ENCODE measurements at regions not wholly inside any gene's neighbourhood (a gene's known extent, or its start where the extent isn't known, plus 50 kb on each side); places are given as distances from the start of the nearest gene placed in this dataset.

DNA sequence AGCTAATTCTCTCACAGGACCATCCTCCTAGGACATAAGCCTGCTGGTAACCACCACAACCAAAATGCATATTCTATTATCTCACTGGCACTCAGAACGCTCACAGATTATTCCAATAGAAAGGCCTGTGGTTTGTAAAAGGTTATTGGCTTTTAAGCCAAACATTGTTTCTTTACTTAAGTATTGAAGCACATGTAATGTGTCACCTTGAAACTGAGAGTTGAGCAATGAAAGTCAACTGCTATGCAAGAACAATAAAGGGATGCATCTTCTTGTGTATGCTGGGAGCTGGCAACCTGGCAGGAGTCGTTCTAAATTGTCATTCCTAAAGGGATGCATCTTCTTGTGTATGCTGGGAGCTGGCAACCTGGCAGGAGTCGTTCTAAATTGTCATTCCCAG lies 298.6 kb upstream of the DNAJC19 start:
- no peak overlapping the region for H3K27ac ChIP-seq (ENCODE audit: low read length)
- H3K4me2 ChIP-seq (ENCODE audit: low read length): no peak overlapping the region
- no peak overlapping the region for H2AFZ ChIP-seq (ENCODE audit: low read depth, low read length)
- H3K9ac ChIP-seq (ENCODE audit: low read length): no peak overlapping the region
- no peak overlapping the region for H3K4me3 ChIP-seq (ENCODE audit: low read length)
- no peaks in the 10 kb centered on the region for H4K20me1 ChIP-seq (ENCODE audit: insufficient read depth)
- H3K79me2 ChIP-seq (replicated peaks; ENCODE audit: insufficient read depth, low read length): peaks cover 2% of the 10 kb centered on the region
- TF ChIP-seq MXI1 (conservative IDR thresholded peaks at IDR 0.05; ENCODE audit: poor library complexity, severe bottlenecking): peak; percentile 21
- TF ChIP-seq POLR2AphosphoS5 (IDR thresholded peaks at IDR 0.05): no peak
- no peaks in the 10 kb centered on the region for H3K9me3 ChIP-seq (ENCODE audit: low read length)
- H3K9me2 ChIP-seq (ENCODE audit: insufficient read depth, low read length): no peaks in the 10 kb centered on the region
- no peaks in the 10 kb centered on the region for H3F3A ChIP-seq (ENCODE audit: insufficient read depth, low read length, poor library complexity, severe bottlenecking)
- no peaks in the 10 kb centered on the region for H3K27me3 ChIP-seq (ENCODE audit: insufficient read depth, low read depth, low read length)
- H3K36me3 ChIP-seq (ENCODE audit: insufficient read depth, low read length): no peaks in the 10 kb centered on the region

DNA sequence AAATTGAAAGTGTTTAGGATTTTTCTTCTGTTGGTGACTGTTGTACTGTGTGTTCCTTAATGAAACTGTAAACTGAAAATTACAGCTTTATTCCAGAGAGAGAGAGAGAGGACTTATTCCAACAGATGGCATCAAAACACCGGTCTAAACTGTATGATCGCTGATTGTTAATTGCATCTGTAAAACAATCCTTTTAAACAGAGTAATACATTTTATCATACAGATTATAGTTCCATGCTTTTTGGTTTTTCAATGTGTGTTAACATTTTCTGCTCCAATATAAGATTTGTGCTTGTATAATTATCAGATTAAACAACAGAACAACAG lies 289.7 kb upstream of the DNAJC19 start:
- TF ChIP-seq, protein P1, sequence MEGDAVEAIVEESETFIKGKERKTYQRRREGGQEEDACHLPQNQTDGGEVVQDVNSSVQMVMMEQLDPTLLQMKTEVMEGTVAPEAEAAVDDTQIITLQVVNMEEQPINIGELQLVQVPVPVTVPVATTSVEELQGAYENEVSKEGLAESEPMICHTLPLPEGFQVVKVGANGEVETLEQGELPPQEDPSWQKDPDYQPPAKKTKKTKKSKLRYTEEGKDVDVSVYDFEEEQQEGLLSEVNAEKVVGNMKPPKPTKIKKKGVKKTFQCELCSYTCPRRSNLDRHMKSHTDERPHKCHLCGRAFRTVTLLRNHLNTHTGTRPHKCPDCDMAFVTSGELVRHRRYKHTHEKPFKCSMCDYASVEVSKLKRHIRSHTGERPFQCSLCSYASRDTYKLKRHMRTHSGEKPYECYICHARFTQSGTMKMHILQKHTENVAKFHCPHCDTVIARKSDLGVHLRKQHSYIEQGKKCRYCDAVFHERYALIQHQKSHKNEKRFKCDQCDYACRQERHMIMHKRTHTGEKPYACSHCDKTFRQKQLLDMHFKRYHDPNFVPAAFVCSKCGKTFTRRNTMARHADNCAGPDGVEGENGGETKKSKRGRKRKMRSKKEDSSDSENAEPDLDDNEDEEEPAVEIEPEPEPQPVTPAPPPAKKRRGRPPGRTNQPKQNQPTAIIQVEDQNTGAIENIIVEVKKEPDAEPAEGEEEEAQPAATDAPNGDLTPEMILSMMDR (IDR thresholded peaks at IDR 0.05; ENCODE audit: poor library complexity, severe bottlenecking): no peak
- TF ChIP-seq RAD21 (conservative IDR thresholded peaks at IDR 0.05): peak; percentile 24
- H4K20me1 ChIP-seq (ENCODE audit: insufficient read depth): no peaks in the 10 kb centered on the region
- no peak overlapping the region for H3K27ac ChIP-seq (ENCODE audit: low read length)
- no peaks in the 10 kb centered on the region for H3K9me3 ChIP-seq (ENCODE audit: low read length)
- H3K4me2 ChIP-seq (ENCODE audit: low read length): no peak overlapping the region
- no peaks in the 10 kb centered on the region for H3K9me2 ChIP-seq (ENCODE audit: insufficient read depth, low read length)
- no peaks in the 10 kb centered on the region for H3F3A ChIP-seq (ENCODE audit: insufficient read depth, low read length, poor library complexity, severe bottlenecking)
- H2AFZ ChIP-seq (ENCODE audit: low read depth, low read length): no peak overlapping the region
- H3K27me3 ChIP-seq (ENCODE audit: insufficient read depth, low read depth, low read length): no peaks in the 10 kb centered on the region
- H3K9ac ChIP-seq (ENCODE audit: low read length): no peak overlapping the region
- H3K79me2 ChIP-seq (replicated peaks; ENCODE audit: insufficient read depth, low read length): peaks cover 19% of the 10 kb centered on the region
- H3K36me3 ChIP-seq (ENCODE audit: insufficient read depth, low read length): no peaks in the 10 kb centered on the region
- no peak overlapping the region for H3K4me3 ChIP-seq (ENCODE audit: low read length)

DNA sequence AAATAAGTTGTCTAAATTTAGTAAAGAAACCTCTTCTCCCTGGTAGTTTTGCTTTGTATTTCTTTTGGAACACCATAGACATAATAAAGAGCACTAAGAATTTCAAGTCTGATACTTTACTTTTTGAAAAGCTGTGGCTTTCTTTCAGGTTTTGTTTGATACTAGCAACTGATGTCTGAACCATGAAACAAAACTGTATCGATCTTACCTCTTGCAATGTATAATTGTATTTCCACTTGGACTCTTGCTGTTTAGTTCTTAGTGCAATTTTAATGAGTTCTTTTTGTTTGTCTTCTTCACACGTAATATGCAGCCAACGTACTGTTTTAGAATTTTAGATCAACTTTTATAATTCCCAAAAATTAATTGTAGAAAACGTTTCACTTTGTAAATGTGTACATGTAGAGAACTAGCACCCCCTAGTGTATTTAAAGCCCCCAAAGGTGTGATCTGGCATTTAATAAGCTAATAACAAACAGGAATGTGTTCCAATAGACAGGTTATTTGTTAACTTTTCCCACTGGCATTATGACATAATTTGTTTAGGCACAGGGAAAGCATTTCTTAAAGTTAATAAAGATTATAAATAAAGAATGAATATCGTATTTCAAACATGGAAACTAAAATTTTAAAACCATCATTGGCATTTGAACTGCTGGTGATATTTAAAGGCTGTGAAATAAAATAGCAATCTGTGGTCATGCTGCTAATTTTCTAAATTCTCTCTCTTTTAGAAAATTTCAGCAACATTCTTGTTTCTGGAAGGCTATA lies 289.1 kb upstream of the DNAJC19 start:
- Histone ChIP-seq H3K27me3 (ENCODE audit: insufficient read depth, low read depth, low read length) (no peaks in the 10 kb centered on the region), H3F3A (ENCODE audit: insufficient read depth, low read length, poor library complexity, severe bottlenecking) (no peaks in the 10 kb centered on the region), H3K9ac (ENCODE audit: low read length) (no peak overlapping the region), H2AFZ (ENCODE audit: low read depth, low read length) (no peak overlapping the region), H3K36me3 (ENCODE audit: insufficient read depth, low read length) (no peaks in the 10 kb centered on the region), H3K79me2 (replicated peaks; ENCODE audit: insufficient read depth, low read length) (peaks cover 19% of the 10 kb centered on the region), H3K27ac (ENCODE audit: low read length) (no peak overlapping the region), H4K20me1 (ENCODE audit: insufficient read depth) (no peaks in the 10 kb centered on the region), H3K4me3 (ENCODE audit: low read length) (no peak overlapping the region), H3K9me2 (ENCODE audit: insufficient read depth, low read length) (no peaks in the 10 kb centered on the region), H3K9me3 (ENCODE audit: low read length) (no peaks in the 10 kb centered on the region), H3K4me2 (ENCODE audit: low read length) (no peak overlapping the region)
- TF ChIP-seq RAD21 (conservative IDR thresholded peaks at IDR 0.05) (peak; percentile 29), EZH2 (IDR thresholded peaks at IDR 0.05; ENCODE audit: borderline replicate concordance, insufficient read depth, low read length, poor library complexity, severe bottlenecking) (no peak), SMC3 (conservative IDR thresholded peaks at IDR 0.05; ENCODE audit: poor library complexity) (no peak), MXI1 (conservative IDR thresholded peaks at IDR 0.05; ENCODE audit: poor library complexity, severe bottlenecking) (no peak), POLR2AphosphoS5 (IDR thresholded peaks at IDR 0.05) (no peak), TAF1 (IDR thresholded peaks at IDR 0.05; ENCODE audit: low read depth) (no peak), EP300 (conservative IDR thresholded peaks at IDR 0.05; ENCODE audit: poor library complexity, severe bottlenecking) (no peak)
- TF ChIP-seq, protein P1 (IDR thresholded peaks at IDR 0.05; ENCODE audit: poor library complexity, severe bottlenecking): peak; percentile 32
- TF ChIP-seq, protein P2, sequence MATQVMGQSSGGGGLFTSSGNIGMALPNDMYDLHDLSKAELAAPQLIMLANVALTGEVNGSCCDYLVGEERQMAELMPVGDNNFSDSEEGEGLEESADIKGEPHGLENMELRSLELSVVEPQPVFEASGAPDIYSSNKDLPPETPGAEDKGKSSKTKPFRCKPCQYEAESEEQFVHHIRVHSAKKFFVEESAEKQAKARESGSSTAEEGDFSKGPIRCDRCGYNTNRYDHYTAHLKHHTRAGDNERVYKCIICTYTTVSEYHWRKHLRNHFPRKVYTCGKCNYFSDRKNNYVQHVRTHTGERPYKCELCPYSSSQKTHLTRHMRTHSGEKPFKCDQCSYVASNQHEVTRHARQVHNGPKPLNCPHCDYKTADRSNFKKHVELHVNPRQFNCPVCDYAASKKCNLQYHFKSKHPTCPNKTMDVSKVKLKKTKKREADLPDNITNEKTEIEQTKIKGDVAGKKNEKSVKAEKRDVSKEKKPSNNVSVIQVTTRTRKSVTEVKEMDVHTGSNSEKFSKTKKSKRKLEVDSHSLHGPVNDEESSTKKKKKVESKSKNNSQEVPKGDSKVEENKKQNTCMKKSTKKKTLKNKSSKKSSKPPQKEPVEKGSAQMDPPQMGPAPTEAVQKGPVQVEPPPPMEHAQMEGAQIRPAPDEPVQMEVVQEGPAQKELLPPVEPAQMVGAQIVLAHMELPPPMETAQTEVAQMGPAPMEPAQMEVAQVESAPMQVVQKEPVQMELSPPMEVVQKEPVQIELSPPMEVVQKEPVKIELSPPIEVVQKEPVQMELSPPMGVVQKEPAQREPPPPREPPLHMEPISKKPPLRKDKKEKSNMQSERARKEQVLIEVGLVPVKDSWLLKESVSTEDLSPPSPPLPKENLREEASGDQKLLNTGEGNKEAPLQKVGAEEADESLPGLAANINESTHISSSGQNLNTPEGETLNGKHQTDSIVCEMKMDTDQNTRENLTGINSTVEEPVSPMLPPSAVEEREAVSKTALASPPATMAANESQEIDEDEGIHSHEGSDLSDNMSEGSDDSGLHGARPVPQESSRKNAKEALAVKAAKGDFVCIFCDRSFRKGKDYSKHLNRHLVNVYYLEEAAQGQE (IDR thresholded peaks at IDR 0.05; ENCODE audit: borderline replicate concordance): no peak

Measured in neural cell (in vitro differentiated cells).